Stimulated activated CD4-positive, alpha-beta T cell treated with anti-CD3 and anti-CD28 coated beads, Interleukin-2, amount 100 ng/mL, for 4 hours (primary cell): ENCODE measurements at regions not wholly inside any gene's neighbourhood (a gene's known extent, or its start where the extent isn't known, plus 50 kb on each side); places are given as distances from the start of the nearest gene placed in this dataset.

Experiments
- DNase-seq: peaks from one replicate; pipeline ENCODE4 v3.0.0-alpha.2; 2020; ENCODE audit warnings: low read depth

DNA sequence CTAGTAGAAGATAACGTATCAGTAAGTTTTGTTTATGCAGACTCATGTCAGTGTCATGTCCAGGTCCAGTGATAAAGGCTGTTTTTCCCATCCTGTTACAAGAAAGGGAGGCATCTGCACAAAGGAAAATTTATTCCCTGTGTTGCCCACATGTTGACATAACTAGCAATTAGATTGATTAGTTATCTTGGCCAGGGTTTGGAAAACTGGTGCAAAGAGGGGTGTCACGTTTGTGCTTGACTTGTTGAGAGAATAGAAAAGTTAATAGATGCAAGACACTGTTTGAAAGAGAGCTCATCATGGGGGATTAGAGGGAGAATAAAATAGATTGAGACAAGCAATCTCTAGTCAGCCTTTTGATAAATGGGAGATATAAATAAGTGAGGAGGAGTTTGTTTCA, 1357.0 kb upstream of the AGA start:
- no peak for DNase-seq

DNA sequence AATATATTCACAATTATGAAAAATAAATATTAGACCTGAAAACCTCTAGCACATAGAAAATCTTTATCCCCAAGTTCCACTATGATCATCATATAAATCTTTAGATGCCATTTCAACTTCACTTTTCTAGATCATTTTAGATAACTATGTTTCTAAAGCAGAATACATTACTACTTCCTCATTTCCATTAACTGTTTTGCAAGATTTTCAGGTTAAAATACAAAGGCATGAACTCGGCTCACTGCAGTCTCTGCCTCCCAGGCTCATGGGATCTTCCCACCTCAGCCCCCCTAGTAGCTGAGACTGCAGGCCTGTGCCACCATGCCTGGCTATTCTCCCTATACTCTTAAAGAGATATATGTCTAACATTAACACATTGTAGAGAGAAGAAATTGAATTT, 1365.9 kb upstream of the AGA start:
- DNase-seq, result no peak

DNA sequence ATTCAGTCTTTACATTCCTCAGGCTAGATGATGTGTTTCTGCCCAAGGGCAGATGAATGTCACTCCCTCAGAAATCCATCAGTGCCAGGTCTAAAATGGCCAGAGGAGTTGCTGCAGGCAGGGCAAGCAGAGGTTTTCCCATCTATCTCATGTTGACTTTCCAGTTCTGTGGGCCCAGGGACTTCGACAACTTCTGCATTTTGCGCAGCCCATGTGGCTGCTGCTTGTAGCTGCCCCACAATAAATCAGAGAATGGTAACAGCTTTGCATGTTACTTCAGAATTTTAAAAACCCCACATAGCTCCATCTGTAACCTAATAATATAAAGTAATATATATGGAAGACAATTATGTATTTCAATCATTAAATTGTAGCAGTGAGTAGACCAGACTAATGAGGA, 1367.7 kb upstream of the AGA start:
- no peak for DNase-seq

DNA sequence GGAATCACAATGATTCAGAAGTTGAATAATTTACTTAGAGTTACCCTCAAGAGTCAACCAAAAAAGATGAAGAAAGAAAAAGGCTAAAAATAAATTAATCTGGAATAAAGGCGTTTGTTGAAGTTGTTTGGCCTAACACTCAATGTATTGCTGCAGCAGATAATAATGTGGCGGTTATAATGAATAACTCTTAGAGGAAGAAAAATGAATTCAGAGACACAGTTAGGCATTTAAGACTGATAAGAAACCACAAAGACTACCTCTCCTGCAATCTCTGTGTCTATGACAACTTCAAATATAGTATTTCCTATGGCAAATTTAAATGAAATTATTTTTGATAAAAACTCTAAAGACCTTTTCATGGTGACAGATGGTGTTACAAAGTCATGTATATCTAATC, 1369.1 kb upstream of the AGA start:
- no peak for DNase-seq

DNA sequence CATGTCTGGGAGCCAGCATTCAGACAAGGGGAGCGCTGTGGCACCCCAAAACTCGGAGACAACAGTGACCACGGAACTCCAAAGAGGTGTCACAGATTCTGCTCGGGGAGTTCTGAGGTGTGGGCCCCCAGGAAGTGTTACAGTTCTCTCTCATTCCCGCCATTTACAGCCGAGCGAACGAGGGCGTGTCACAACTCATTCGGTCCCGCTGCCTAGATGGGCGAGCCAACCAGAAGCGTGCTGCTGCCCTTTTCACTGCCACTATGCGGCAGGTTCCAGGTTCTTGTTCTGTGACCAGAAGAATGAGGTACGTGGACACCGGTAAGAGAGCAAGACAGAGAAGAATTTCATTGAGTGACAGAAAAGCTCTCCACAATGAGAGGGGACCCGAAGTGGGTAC, 1370.6 kb upstream of the AGA start:
- no peak for DNase-seq

DNA sequence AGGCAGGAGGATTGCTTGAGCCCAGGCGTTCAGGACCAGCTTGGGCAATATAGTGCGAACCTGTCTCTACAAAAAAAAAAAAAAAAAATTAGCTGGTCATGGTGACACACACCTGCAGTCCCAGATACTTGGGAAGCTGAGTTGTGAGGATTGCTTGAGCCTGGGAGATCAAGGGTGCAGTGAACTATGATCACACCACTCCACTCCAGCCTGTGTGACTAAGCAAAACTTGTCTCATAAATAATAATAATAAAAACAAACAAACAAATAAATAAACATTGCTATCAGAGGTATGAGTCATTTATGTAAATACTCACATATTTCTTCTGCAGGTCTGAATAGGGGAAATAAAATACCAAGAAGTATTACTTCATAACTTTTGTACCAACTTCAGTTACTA, 1372.7 kb upstream of the AGA start:
- no peak for DNase-seq

DNA sequence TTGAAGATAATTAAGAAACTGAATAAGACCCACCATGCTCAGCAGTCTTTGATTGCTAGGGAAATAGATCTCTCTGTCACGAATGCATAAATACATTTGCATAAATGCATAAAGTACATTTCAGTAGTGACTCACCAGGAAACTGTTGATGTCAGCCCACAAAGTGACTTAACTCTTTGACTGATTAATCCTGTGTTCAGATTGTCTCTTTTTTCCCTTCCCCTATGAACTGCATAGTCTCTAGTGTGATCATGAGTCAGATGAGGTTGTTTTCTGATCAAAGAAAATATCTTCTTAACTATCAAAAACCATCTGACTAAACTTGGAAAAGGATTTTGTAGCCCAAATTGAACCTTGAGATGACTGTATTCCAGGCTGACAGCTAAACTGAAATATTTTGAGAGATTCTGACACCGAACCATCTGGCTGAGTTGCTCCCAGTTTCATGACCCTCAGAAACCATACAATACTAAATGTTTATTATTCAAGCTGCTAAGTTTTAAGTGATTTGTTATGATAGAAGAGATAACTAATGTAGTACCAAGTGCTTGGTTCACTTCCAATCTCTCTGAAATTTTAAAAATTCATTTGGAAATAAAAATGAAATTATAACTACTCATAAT, 1381.5 kb upstream of the AGA start:
- DNase-seq, result no peak

DNA sequence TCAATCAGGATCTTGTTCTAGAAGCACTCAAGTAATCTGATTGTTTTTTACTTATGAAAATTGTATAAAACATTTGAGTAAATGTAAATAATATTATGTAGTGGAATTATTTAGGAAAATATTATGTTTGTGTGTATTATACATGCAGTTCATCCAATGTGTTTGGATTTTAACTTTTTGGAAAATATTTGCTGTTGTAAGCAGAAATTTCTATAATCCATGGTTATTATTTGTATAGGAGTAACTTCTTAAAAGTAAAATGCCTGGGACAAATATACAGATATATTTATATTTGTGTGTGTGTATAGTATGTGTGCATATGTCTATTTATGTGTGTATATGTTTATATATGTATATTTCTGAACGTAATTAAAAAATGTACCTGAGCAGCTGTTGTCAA, 1394.6 kb upstream of the AGA start:
- no peak for DNase-seq

DNA sequence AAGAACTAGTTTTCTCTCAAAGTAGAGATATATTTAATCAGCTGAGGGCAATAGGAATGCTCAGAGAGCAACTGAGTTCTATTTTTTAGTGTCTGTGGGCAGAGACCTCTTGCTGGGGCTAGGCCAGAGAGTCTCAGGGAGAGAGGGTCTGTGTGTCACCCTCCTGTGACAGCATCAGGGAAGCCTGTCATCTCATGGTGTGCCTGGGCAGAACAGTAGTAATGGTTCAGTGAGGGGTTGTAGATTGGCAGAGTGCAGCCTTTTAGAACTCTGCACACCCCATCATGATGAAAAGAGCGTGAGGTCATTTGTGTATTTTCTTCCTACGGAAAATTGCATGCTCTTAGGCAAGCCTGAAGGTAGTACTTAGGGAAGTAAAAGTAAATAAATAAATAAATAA, 1396.5 kb upstream of the AGA start:
- no peak for DNase-seq

DNA sequence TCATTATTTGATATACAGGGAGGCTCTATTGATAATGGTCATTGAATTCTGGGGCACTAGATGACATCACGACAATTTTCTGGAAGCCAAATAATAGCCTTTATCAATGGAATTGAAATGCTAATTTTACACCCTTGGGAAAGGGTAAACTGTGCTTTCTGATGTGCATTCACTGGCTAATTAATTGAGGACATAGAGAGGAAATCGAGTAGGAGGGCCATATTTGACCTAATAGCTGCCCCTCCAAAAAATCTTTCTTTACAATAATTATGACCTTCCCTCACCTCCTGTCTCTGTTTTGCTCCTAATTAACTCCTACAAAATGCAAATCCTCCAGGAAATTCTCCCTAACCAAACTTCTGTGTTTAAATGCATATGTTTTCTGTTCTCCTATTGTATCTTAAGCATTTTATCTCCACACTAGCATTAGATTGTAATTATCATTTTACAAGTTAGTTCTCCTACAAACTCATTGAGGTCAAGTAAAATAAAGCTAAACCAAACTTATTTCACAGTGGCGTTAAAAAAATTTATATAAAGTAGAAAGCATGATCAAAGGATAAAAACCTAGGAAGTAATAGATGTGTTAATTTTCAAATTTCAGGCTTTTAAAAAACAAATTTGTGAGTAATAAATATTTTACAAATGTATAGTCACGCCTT, 1414.0 kb upstream of the AGA start:
- DNase-seq, result no peak

DNA sequence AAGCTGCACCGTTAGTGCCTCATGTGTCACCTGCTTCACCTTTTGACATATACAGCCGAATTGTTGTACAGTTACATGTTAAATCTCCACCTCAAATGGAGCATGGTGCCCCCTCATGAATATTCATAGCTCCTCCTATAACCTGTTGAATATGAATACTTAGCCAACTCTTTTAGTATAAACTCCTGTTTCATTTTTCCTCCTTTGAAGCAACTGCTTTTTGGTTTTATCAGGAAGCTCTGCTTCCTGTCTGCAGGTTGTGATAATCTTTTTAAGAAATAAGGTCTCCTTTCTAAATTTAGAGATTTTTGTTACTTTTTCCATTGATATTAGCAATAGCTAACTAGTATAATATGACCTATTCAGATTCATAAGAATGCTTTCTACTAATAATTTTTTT, 1429.2 kb upstream of the AGA start:
- DNase-seq, result no peak

DNA sequence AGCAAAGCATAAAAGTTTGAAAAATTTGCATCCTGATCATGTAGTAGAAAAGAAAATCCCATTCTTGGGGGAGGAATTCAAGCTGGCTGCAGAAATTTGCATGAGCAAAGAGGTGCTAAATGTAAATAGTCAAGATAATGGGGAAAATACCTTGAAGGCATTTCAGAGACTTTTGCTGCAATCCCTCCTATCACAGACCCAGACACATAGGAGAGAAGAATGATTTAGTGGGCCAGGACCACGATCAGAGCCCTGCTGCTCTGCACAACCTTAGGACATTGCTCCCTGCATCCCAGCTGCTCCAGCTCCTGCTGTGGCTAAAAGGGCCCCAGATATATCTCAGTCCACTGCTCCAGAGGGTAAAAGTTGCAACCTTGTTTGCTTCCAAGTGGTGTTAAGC, 1439.7 kb upstream of the AGA start:
- DNase-seq, result no peak

DNA sequence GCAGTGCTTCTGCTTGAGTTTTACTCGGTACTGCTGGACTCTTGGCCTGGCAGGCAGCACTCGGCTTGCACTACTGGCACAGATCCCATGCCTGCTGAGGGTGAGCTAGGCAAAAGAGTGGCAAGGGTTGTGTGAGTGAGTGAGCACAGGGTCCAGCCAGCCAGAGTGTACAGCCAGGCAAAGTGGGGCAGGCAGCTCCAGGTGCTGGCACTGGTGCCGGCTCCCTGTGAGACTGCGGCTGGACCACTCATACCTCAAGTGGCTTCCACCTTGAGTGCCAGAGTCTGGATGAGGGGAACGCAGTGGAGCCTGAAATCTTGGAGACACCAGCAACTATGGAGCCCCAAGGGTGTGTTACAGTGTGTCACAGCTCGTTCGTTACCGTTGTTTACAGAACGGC, 1451.9 kb upstream of the AGA start:
- no peak for DNase-seq

DNA sequence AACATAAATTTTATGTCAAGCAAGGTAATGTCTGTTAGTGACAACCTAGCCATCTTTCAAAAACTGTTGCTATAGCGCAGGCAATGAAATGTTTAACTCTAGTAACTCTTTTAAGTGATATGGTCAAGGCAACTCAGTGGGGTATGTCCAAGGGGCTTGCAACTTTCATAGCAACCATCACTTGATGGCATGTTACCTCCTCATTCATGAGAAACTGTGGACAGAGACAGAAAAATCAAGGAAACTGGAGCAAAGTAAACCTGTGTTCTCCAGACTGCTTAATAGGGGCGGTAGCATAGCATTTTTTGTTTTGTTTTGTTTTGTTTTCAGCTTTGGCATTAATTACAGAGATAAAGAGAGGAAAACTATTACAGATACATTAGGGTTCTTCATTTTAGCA, 1456.8 kb upstream of the AGA start:
- no peak for DNase-seq

DNA sequence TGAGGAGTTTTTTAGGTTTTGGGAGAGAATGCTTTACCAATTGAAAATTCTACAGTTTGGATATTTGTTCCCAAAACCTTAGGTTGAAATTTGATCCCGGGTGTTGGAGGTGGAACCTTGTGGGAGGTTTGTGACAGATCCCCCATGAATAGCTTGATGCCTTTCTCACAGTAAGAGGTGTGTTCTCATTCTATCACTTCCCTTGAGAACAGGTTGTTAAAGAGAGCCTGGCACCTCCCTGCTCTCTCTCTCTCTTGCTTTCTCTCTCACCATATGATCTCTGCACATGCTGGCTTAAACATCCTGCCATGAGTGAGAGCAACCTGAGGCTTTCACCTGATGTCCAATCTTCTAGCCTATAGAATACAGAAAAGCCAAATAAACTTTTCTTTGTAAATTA, 1475.5 kb upstream of the AGA start:
- no peak for DNase-seq

DNA sequence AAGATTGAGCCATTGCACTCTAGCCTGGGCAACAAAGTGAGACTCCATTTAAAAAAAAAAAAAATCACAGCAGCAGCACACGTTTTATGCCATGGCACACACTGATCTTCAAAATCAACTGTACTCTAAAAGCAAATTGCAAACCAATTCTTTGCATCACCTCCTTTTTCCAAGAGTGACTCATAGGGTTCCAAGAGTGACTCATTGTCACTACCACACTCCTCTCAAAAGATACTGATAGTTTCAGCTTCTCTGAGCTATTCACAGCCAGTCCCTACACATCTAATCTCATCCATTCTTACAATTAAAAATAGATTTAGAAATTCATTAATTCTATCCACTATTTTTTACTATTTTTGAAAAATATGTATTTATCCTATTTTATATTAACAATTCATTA, 1494.9 kb upstream of the AGA start:
- no peak for DNase-seq

DNA sequence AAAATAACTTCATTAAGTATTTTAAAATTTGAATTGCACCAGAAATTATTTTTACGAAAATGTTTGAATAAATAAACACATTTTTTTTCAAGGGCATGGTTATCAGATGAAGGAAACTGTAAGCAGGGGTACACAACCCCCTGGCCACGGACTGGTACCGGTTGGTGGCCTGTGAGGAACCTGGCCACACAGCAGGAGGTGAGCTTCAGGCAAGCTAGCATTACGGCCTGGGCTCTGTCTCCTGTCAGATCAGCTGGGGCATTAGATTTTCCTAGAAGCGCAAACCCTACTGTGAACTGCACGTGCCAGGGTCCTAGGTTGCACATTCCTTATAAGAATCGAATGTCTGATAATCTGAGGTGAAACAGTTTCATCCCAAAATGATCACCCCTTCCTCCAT, 1499.7 kb upstream of the AGA start:
- no peak for DNase-seq

DNA sequence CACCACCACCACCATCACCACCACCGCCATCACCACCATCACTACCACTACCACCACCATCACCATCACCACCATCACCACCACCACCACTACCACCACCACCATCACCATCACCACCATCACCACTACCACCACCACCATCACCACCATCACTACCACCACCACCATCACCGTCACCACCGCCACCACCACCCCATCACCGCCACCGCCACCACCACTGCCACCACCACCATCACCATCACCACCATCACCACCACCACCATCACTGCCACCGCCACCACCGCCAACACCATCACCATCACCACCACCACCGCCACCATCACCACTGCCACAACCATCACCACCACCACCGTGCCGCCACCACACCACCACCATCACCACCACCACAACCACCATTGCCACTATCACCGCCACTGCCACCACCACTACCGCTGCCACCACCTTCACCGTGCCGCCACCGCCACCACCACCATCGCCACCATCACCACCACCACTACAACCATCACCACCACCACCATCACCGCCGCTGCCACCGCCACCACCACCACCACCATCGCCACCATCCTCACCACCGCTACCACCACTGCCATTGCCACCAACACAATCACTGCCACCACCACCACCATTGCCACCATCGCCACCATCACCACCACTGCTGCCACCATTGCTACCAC, 1511.3 kb upstream of the AGA start:
- no peak for DNase-seq

DNA sequence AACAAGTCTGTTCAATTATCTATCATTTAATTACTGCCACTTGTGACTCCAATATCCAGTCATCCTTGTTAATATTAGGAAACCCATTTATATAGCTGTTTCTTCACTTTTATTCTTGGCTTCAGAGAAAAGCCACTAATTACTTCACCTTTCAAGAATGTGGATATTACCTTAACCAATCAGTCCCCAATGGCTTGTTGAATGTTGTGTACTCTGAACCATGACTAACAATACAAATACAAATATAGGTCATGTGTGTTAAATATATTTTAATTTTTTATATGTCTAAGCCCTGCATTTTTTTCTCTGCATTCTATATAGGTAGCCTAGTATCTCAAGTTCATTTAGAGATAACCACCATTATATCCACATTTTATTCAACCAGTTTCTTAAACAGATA, 1513.4 kb upstream of the AGA start:
- DNase-seq, result no peak

DNA sequence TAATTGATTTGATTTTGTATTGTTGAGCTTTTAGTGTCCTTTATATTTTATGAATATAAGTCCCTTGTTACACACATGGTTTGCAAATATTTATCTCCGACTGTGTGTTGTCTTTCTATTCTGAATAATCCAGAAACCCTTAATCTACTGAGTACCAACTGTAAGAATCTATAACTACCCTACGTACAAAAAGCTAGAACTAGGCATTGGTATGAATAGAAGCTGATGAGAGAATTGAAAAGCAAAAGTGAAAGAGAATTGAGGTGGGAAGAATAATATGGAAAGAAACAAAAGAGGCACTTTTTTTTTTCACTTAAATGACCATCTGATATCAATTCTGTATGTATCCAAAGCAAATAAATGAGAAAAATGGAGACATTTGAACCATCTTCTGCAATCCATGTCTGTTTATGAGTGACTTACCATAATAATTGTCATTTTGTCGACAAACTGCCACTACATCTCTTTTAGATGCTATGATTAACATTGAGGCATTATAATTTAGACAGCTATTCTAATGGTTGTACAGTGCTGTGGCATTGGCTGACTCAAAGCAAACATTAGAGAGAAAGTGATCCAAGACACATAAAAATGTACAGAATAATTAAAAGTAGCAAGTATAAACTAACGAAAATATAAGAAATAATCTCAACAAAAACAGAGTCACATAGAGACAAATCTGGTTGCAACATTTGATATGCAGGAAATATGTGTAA, 1516.6 kb upstream of the AGA start:
- DNase-seq, result no peak

DNA sequence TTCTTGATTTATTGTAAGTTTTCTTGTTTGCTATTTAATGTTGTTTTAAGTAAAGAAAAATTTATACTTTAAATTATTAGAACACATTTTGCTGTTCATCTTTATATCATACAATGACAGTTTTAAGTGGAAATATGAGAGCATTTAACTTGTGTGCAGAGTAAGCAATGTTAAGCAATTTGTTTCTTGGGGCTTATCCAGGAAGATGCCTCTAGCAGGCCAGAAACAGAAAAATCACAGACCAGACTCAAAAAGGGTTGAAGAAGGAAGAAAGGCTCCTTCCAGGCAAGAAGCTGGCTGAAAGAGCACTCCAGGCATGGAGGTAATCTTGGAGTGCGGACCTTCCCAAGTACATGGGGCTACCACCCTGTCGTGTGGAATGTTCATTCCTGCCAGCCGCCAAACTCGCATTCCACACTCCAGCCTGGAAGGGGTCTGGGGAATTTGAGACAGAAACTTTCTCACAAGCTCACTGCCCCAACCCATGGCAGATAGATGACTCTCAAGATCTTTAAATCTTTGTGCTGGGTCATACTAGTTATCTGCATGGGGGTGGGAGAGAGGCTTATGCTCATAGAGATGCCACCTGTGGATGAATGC, 1521.3 kb upstream of the AGA start:
- no peak for DNase-seq

DNA sequence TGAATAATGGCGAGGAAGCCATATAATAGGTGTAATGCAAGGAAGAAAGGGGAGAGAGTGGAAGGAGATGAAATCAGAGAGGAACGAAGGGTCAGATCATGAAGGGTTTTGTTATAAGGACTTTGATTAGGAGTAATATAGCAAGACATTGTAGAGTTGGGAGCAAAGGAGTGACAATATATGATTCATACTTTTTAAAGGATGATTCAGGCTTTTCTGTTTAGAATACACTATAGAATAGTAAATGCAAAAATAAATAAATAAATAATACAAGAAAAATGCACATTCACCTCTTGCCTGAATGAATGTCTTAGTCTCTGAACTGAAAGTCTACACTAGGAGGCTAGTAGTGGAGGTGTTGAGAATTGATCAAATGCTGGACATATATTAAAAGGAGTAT, 1524.4 kb upstream of the AGA start:
- no peak for DNase-seq
